Activated naive CD4-positive, alpha-beta T cell treated with anti-CD3 and anti-CD28 coated beads, Interleukin-2, amount 50 U/mL, for 16 hours (primary cell): ENCODE measurements at regions not wholly inside any gene's neighbourhood (a gene's known extent, or its start where the extent isn't known, plus 50 kb on each side); places are given as distances from the start of the nearest gene placed in this dataset.
A peak's percentile ranks its signal among the peaks of the same experiment; 100 is the strongest.

Experiments
- DNase-seq: peaks from one replicate; pipeline ENCODE4 v3.0.0-alpha.2; 2020

- no peak for DNase-seq
Observed at GRCh38 chr7:131238347-131238931, 89.2 kb upstream of the MKLN1 start.

GRCh38 chr7:131241386-131241785, 86.3 kb upstream of the MKLN1 start:
- no peak for DNase-seq

- no peak for DNase-seq
Observed at GRCh38 chr7:131242123-131242650, 85.5 kb upstream of the MKLN1 start.

GRCh38 chr7:131244259-131244852, 83.3 kb upstream of the MKLN1 start:
- peak; percentile 26 for DNase-seq

- no peak for DNase-seq
Observed at GRCh38 chr7:131249003-131249402, 78.7 kb upstream of the MKLN1 start.

GRCh38 chr7:131249483-131249882, 78.2 kb upstream of the MKLN1 start:
- DNase-seq, result no peak

- no peak for DNase-seq
Observed at GRCh38 chr7:131250331-131250730, 77.3 kb upstream of the MKLN1 start.

GRCh38 chr7:131251371-131251770, 76.3 kb upstream of the MKLN1 start:
- no peak for DNase-seq

GRCh38 chr7:131252976-131253375, 74.7 kb upstream of the MKLN1 start:
- DNase-seq, result no peak

GRCh38 chr7:131254211-131254610, 73.5 kb upstream of the MKLN1 start:
- no peak for DNase-seq

GRCh38 chr7:131255242-131255641, 72.4 kb upstream of the MKLN1 start:
- no peak for DNase-seq

- no peak for DNase-seq
Observed at GRCh38 chr7:131261476-131261994, 66.1 kb upstream of the MKLN1 start.

- no peak for DNase-seq
Observed at GRCh38 chr7:131265227-131265626, 62.4 kb upstream of the MKLN1 start.

- DNase-seq, result no peak
Observed at GRCh38 chr7:131267631-131268030, 60.0 kb upstream of the MKLN1 start.

- no peak for DNase-seq
Observed at GRCh38 chr7:131268906-131269305, 58.8 kb upstream of the MKLN1 start.

GRCh38 chr7:131272086-131272485, 55.6 kb upstream of the MKLN1 start:
- no peak for DNase-seq

- DNase-seq, result no peak
Observed at GRCh38 chr7:131274986-131275385, 52.7 kb upstream of the MKLN1 start.

GRCh38 chr7:131276190-131276589, 51.5 kb upstream of the MKLN1 start:
- DNase-seq, result no peak

GRCh38 chr7:131276748-131277147, 50.9 kb upstream of the MKLN1 start:
- no peak for DNase-seq
